GM21367 (cell line): ENCODE measurements at regions not wholly inside any gene's neighbourhood (a gene's known extent, or its start where the extent isn't known, plus 50 kb on each side); places are given as distances from the start of the nearest gene placed in this dataset.
"Not testable (repeated sequence)": the region's sequence is repeated elsewhere in the genome, so short reads cannot be mapped to it uniquely, and the experiment has no call there.

ENCODE experiments used
- ATAC-seq: cut with Tn5 transposase; IDR thresholded peaks from one replicate; pipeline ENCODE4 v1.9.1; 2021; ENCODE audit not compliant: unreplicated experiment

- no peak for ATAC-seq
These were observed 835.5 kb upstream of the CNTN5 start for GRCh38 chr11:98185245-98185644.

DNA sequence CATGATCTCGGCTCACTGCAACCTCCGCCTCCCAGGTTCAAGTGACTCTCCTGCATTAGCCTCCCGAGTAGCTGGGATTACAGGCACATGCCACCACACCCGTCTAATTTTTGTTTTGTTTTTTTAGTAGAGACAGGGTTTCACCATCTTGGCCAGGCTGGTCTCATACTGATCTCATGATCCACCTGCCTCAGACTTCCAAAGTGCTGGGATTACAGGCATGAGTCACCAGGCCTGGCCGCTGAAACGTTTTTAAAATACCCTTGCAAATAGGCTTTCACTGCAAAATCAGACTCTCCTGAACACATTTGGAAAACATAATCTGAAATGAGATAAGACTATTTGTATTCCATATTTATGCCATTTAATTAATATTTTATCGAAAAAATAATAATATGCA is 826.1 kb upstream of the CNTN5 start:
- ATAC-seq, result no peak

GRCh38 chr11:98195300-98195699 is 825.4 kb upstream of the CNTN5 start:
- no peak for ATAC-seq

- ATAC-seq, result no peak
These were observed 813.7 kb upstream of the CNTN5 start for GRCh38 chr11:98207086-98207485.

- no peak for ATAC-seq
These were observed 793.5 kb upstream of the CNTN5 start for GRCh38 chr11:98227278-98227677.

DNA sequence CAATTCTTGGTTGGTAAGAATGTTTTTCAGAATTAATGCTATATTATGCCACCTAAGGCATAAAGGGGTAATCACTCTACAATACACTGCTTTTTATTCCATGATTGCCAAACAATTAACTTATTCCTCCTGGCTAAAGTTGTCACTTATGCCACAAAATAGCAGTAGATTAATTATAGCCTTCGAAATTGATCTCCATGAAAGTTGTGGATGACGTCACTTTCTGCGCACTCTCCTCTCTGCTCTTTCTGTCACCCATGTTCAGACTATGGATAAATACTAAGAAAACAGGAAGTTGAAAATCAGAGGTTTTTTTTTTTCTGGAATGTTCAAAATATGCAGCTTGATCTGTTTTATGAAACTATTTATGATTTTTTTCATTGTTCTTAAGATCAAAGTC is 790.1 kb upstream of the CNTN5 start:
- ATAC-seq, result no peak

DNA sequence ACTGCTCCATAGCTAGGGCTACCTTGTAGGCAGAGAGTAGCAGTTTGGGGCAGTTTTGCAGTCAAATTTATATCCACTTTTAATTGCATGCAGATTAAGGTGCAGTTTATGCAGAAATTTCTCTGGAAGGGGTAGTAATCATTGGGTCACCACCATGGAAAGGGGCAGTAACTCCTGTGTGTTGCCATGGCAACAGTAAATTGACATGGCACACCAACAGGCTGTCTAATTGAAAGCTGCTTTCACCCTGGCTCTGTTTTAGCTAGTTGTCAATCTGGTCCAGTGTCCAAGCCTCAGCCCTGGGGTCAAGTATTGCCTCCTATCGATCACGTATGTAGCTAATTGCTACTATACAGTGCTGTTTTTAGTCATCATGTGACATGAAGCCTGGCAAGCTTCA is 786.1 kb upstream of the CNTN5 start:
- no peak for ATAC-seq

DNA sequence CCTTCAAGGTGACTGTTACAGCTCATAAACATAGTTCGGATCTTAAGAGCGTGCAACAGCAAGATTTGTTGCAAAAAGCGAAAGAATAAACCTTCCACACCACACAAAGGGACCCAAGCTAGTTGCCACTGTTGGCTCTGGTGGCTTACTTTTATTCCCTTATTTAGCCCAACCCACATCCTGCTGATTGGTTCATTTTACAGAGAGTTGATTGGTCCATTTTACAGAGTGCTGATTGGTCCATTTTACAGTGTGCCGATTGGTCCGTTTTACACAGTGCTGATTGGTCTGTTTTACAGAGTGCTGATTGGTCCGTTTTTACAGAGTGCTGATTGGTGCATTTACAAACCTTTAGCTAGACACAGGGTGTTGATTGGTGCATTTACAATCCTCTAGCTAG is 776.9 kb upstream of the CNTN5 start:
- no peak for ATAC-seq

DNA sequence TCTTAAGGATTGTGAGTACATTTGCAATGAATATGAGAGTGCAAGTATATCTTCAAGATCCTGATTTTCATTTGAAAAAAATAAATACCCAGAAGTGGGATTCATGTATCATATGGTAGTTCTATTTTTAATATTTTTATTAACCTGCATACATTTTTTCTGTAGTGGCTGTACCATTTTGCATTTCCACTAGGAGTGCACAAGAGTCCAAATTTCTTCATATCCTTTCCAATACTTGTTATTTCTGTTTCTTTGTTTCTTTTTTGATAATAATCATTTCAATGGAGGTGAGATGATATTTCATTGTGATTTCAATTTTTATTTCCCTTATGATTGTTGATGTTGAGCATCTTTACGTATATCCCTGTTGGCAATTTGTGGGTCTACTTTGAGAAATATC is 759.8 kb upstream of the CNTN5 start:
- no peak for ATAC-seq

GRCh38 chr11:98277251-98277912 is 743.4 kb upstream of the CNTN5 start:
- no peak for ATAC-seq

GRCh38 chr11:98289617-98290263 is 731.0 kb upstream of the CNTN5 start:
- ATAC-seq, result no peak

- ATAC-seq, result no peak
These were observed 724.5 kb upstream of the CNTN5 start for GRCh38 chr11:98296091-98296880.

DNA sequence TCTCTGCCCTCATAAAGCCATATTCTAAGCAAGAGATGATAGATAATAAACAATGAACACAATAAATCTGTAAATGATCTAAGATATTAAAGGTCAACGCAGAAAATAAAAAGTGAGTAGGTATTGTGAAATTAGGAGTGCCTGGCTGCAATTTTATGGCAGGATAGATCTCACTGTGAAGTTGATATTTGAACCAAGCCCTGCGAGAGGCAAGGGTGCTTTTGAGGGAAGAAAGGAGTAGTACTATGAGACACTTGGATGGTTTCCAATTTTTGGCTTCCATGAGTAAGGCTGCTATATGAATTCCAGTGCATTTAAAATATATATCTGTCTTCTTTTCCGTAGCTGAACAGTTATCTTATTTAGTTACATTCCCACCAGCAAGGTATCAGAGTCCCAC is 720.0 kb upstream of the CNTN5 start:
- ATAC-seq, result no peak

DNA sequence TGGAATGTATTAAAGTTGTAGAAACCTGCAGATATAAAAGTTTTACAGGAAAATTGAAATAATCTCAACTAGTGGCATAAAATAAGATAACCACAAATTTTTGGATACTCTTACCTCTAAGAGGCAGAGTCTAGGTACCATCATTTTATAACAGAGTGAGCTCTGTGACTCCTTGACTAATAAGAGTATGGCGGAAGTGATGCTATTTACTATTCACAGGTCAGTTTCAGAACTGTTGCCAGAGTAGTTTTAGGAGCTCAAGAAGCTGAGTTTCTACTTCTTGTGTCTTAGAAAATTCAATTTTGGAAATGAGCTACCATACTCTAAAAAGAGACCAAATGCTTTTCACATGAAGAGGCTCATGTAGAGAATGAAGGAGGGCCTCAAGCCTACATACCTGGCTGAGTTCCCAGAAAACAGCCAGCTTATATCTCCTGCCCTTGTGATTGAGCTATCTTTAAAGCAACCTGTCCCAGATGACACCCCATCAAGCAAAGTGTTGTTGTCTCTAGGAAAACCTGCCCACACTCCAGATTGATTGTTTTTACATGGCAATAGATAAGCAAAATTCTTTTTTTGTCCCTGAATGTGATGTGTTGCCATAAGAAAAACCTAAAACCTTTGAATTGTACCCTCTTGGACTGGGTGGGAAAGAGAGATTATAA is 712.8 kb upstream of the CNTN5 start:
- ATAC-seq, result no peak

GRCh38 chr11:98330306-98330705 is 690.4 kb upstream of the CNTN5 start:
- not testable (repeated sequence) for ATAC-seq

DNA sequence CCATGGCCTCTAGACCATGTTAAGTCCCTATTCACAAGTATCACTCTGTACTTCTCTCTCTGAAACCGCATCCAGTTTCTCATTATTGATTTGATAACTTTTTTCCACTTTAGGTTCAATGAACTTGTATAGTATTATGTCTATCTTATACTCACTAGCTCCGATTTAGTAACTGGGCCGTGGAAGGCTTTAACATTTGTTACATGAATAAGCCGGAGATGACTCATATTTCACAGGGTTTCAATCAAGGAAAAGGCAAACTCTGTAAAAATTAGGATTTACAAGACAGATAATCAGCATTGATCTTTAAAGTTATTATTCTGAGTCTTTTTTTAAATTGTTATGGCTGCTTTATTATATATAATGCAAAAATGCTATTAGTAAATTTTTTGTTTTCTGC is 662.2 kb upstream of the CNTN5 start:
- ATAC-seq, result no peak

GRCh38 chr11:98365190-98365589 is 655.6 kb upstream of the CNTN5 start:
- no peak for ATAC-seq

GRCh38 chr11:98365941-98366340 is 654.8 kb upstream of the CNTN5 start:
- ATAC-seq, result no peak

DNA sequence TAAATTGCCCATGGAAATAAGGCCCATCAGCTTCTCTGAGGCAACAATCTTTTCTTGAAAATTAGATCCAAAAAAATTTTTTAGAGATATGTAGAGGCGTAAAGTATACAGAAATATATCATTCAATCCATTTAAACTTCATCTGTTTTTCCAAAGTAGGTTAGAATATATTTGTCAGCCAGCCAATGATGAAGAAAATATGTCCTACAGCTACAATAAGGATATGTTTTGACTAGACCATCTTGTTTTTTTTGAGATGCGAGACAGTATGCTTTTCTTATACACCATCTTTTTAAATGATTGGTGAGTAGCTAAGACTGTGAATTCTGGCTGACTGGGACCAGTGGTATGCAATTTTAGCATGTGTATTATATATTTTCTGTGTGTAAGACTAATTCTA is 630.4 kb upstream of the CNTN5 start:
- no peak for ATAC-seq

DNA sequence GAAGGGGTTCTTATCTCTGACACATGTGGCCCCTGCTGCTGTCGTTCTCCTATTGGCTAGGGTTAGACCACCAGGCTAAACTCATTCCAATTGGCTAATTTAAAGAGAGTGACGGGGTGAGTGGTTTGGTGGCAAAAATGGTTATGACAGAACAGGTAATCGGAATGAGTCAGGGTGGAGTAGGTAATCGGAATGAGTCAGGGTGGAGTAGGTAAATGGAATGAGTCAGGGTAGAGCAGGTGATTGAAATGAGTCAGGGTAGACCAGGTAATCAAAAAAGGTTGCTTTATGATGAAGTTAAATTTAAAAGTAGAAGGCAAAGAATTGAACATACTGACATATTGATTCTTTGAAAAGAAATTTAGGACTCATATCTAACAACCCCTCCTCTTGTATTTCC is 626.2 kb upstream of the CNTN5 start:
- ATAC-seq, result not testable (repeated sequence)

DNA sequence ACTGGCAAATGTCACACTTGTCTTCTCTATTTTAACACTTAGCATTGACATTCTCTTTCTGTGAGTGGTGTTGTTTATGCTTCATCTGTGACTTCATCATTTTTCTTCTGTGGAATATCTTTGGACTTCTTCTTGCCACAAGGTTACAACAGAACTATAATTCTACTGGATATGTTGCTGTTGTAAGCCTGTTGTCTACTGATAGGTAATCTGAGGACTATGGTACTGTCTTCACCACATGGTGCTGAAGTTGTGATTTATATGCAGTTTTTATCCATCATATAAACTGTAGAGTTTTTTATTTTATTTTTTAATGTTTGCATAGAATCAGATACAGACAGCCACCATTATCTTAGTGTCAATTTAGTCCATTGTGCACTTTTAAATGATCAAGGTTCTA is 622.2 kb upstream of the CNTN5 start:
- no peak for ATAC-seq

GRCh38 chr11:98409069-98409468 is 611.7 kb upstream of the CNTN5 start:
- ATAC-seq, result no peak
